SK-MEL-5 (cell line): ENCODE measurements at regions not wholly inside any gene's neighbourhood (a gene's known extent, or its start where the extent isn't known, plus 50 kb on each side); places are given as distances from the start of the nearest gene placed in this dataset.
"Not testable (repeated sequence)": the region's sequence is repeated elsewhere in the genome, so short reads cannot be mapped to it uniquely, and the experiment has no call there.

ENCODE experiments used
- DNase-seq: peaks from one replicate; pipeline ENCODE4 v3.0.0-alpha.2; 2016; ENCODE audit warnings: low read depth, low spot score
- in situ Hi-C: cut with HindIII; loops from 2 replicates; pipeline ENCODE4 v1.10.0; 2016; ENCODE audit warnings: low sequenced_read_pairs, high pct_unique_total_duplicates, low pct_unique_long_range_greater_than_20kb
- small RNA-seq, 2 experiments: library from RNA; depleted of rRNA; stranded (forward); fragments of <200 nt; gene quantifications; one replicate each; pipeline ENCODE3, GENCODE V24; 2014

- in situ Hi-C loops = no loop called here
- DNase-seq = no peak
Measured at GRCh38 chr12:25317553-25317952, 66.8 kb upstream of the KRAS start.

DNA sequence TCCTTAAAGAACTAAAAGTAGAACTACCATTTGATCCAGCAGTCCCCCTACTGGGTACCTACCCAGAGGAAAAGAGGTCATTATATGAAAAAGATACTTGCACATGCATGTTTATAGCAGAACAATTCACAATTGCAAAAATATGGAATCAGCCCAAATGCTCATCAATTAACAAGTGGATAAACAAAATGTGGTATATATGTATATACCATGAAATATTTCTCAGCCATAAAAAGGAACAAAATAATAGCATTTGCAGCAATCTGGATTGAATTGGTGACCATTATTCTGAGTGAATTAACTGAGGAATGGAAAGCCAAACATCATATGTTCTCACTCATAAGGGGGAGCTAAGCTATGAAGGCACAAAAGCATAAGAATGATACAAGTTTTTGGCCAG lies 64.7 kb upstream of the KRAS start:
- in situ Hi-C loops = no loop called here

DNA sequence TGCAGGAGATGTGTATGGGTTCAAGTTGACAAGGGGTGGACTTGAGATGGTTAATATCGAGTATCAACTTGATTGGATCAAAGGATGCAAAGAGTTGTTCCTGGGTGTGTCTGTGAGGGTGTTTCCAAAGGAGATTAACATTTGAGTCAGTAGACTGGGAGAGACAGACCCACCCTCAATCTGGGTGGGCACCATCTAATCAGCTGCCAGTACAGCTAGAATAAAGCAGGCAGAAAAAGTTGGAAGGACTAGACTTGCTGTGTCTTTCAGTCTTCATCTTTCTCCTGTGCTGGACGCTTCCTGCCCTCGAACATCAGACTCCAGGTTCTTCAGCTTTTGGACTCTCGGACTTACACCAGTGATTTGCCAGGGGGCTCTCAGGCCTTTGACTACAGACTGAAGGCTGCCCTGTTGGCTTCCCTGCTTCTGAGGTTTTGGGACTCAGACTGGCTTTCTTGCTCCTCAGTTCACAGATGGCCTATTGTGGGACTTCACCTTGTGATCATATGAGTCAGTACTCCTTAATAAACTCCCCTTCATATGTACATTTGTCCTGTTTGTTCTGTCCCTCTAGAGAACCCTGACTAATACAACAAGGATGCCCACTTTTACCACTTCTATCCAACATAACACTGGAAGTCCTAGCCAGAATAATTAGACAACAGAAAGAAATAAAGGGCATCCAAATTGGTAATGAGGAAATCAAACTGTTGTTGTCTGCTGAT lies 62.7 kb upstream of the KRAS start:
- in situ Hi-C loops = not testable (repeated sequence)
- DNase-seq = peak; percentile 84

More for the DNA sequence above, 64.7 kb upstream of the KRAS start:
- DNase-seq = no peak

DNA sequence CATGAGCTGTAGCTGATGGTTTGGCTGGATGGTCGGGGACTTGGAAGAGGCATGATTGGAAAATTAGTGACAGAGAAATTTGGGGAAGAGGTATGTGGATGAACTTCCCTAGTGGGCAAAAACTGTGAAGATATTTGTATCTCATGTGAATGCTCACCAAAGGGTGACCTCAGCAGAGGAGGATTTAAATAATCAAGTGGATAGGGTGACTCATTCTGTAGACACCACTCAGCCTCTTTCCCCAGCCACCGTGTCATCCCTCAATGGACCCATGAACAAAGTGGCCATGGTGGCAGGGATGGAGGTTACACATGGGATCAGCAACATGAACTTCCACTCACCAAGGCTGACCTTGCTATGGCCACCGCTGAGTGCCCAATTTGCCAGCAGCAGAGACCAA lies 60.8 kb upstream of the KRAS start:
- DNase-seq = no peak
- in situ Hi-C loops = no loop called here

- in situ Hi-C loops, DNase-seq: not testable (repeated sequence)
Measured at GRCh38 chr12:25310071-25310470, 59.3 kb upstream of the KRAS start.

DNA sequence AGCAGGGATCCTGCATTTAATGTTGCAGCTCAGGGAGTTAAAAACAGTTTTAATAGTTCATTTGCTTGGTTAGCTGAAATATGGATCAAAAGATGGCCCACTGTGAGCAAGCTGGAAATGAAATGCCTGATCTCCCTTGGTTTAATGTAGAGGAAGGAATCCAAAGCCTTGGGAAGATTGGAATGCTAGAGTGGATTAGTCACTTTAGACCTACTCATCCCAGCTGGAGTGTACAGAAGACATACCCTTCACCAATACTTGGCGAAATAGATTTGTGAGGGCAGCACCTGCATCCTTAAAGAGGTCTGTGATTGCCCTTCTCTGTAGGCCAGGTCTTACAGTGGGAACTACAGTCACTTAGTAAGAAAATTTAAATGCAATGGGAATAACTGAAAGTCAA lies 58.0 kb upstream of the KRAS start:
- DNase-seq = no peak
- in situ Hi-C loops = no loop called here

DNA sequence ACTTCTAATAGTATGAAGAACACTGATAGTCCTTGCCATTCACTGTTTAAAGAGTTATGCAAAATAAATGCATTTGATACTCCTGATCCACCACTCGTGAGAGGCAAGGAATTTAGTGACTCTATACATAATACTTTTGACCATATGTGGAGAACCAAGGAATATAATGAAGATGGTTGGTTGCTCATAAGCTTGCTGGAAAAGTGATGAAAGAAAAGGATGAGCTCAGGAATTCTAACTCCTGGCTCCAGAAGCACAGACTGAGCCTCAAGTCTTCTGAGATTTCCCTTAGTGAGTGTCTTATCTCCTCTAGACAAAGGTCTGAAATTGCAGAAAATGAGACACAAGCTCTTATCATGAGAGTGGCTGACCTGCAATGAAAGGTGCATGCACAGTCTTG lies 57.1 kb upstream of the KRAS start:
- no peak for DNase-seq
- in situ Hi-C loops = no loop called here

DNA sequence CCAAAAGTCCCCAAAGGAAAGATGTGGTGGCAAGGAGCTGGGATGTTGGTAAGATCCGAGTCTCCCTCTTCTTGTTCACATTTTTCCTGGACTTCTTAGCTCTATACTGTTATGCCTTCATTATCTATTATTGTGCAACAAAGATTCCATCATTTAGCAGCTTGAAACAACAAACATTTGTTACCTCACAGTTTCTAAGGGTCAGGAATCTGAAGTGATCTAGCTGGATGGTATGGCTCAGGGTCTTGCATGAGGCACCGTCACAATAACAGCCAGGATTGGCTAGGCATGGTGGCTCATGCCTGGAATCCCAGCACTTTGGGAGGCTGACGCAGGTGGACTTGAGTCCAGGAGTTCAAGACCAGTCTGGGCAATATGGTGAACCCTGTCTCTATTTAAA lies 51.1 kb upstream of the KRAS start:
- in situ Hi-C loops = no loop called here
- no peak for DNase-seq

Small RNAs in the stretch of these regions (small RNA-seq; reads per million reads assigned to genes)
- gene AC092451.1 (0 reads per million in 2 experiments), gene RNU4-67P (0.06 to 0.10 reads per million in 2 experiments)
